H9 (cell line): ENCODE measurements at regions not wholly inside any gene's neighbourhood (a gene's known extent, or its start where the extent isn't known, plus 50 kb on each side); places are given as distances from the start of the nearest gene placed in this dataset.

Experiments
- DNase-seq: peaks from one replicate; pipeline ENCODE4 v3.0.0-alpha.2; 2017
- H2AFZ ChIP-seq: one replicate; pipeline ENCODE4 v1.6.1; 2013; ENCODE audit warnings: mild to moderate bottlenecking, low read length, control low read depth, moderate library complexity
- H2AK5ac ChIP-seq: 2 replicates; pipeline ENCODE4 v1.6.1; 2013; ENCODE audit warnings: low read length, control low read depth, mixed read lengths; ENCODE audit not compliant: insufficient read length
- H2BK120ac ChIP-seq: one replicate; pipeline ENCODE4 v1.6.1; 2013; ENCODE audit warnings: low read depth, mild to moderate bottlenecking, low read length, control low read depth, inconsistent platforms; ENCODE audit not compliant: poor library complexity, severe bottlenecking
- H2BK12ac ChIP-seq: 2 replicates; pipeline ENCODE4 v1.6.1; 2013; ENCODE audit warnings: low read length, control low read depth, mixed read lengths, low read depth; ENCODE audit not compliant: insufficient read length
- H2BK15ac ChIP-seq: 2 replicates; pipeline ENCODE4 v1.6.1; 2013; ENCODE audit warnings: low read depth, low read length, control low read depth
- H2BK20ac ChIP-seq: one replicate; pipeline ENCODE4 v1.6.1; 2013; ENCODE audit warnings: low read depth, mild to moderate bottlenecking, low read length, control low read depth, inconsistent platforms; ENCODE audit not compliant: poor library complexity, severe bottlenecking
- H2BK5ac ChIP-seq: 2 replicates; pipeline ENCODE4 v1.6.1; 2013; ENCODE audit warnings: low read length, control low read depth, mixed read lengths; ENCODE audit not compliant: insufficient read length
- H3K14ac ChIP-seq: 2 replicates; pipeline ENCODE4 v1.6.1; 2013; ENCODE audit warnings: low read length, control low read depth; ENCODE audit not compliant: insufficient read depth
- H3K18ac ChIP-seq: 2 replicates; pipeline ENCODE4 v1.6.1; 2013; ENCODE audit warnings: low read depth, mild to moderate bottlenecking, mixed read lengths, low read length, control low read depth; ENCODE audit not compliant: insufficient read length
- H3K23ac ChIP-seq: 2 replicates; pipeline ENCODE4 v1.6.1; 2013; ENCODE audit warnings: low read length, control low read depth, mixed read lengths, low read depth; ENCODE audit not compliant: insufficient read length
- H3K23me2 ChIP-seq: 2 replicates; pipeline ENCODE4 v1.6.1; 2013; ENCODE audit warnings: low read depth, mild to moderate bottlenecking, mixed read lengths, low read length, control low read depth; ENCODE audit not compliant: insufficient read length, poor library complexity, severe bottlenecking
- H3K27ac ChIP-seq: 2 replicates; pipeline ENCODE4 v1.5.1; 2013; ENCODE audit warnings: low read length, control low read depth, mixed read lengths, low read depth; ENCODE audit not compliant: insufficient read length
- H3K27me3 ChIP-seq: 2 replicates; pipeline ENCODE4 v1.6.1; 2013; ENCODE audit warnings: low read length, control low read depth, inconsistent platforms; ENCODE audit not compliant: insufficient read depth
- H3K4ac ChIP-seq: 2 replicates; pipeline ENCODE4 v1.6.1; 2013; ENCODE audit warnings: low read depth, mild to moderate bottlenecking, control low read depth, inconsistent platforms, low read length, moderate library complexity
- H3K4me1 ChIP-seq: 2 replicates; pipeline ENCODE4 v1.6.1; 2013; ENCODE audit warnings: low read length, control low read depth, inconsistent platforms; ENCODE audit not compliant: insufficient read depth
- H3K4me2 ChIP-seq: 2 replicates; pipeline ENCODE4 v1.6.1; 2013; ENCODE audit warnings: low read length, control low read depth, mixed read lengths; ENCODE audit not compliant: insufficient read length, insufficient read depth
- H3K56ac ChIP-seq: 2 replicates; pipeline ENCODE4 v1.6.1; 2013; ENCODE audit warnings: low read depth, mild to moderate bottlenecking, mixed read lengths, low read length, control low read depth; ENCODE audit not compliant: insufficient read length
- H3K79me1 ChIP-seq: 2 replicates; pipeline ENCODE4 v1.6.1; 2013; ENCODE audit warnings: low read depth, mild to moderate bottlenecking, moderate library complexity, low read length, control low read depth, inconsistent platforms; ENCODE audit not compliant: insufficient read depth, poor library complexity, severe bottlenecking
- H3K79me2 ChIP-seq: 2 replicates; pipeline ENCODE4 v1.6.1; 2013; ENCODE audit warnings: low read length, control low read depth, inconsistent platforms; ENCODE audit not compliant: insufficient read depth
- H3K9ac ChIP-seq: 2 replicates; pipeline ENCODE4 v1.6.1; 2013; ENCODE audit warnings: low read length, control low read depth, mixed read lengths; ENCODE audit not compliant: insufficient read length; ENCODE audit errors: extremely low read depth
- H3K9me3 ChIP-seq: one replicate; pipeline ENCODE4 v1.6.1; 2013; ENCODE audit warnings: low read depth, low read length, inconsistent platforms; ENCODE audit not compliant: control insufficient read depth
- H3T11ph ChIP-seq: one replicate; pipeline ENCODE4 v1.6.1; 2013; ENCODE audit warnings: mild to moderate bottlenecking, low read length, control low read depth, inconsistent platforms
- H4K20me1 ChIP-seq: one replicate; pipeline ENCODE4 v1.6.1; 2013; ENCODE audit not compliant: control insufficient read depth, insufficient read length, insufficient read depth
- H4K5ac ChIP-seq: 2 replicates; pipeline ENCODE4 v1.6.1; 2013; ENCODE audit warnings: low read depth, mild to moderate bottlenecking, mixed read lengths, low read length, control low read depth; ENCODE audit not compliant: insufficient read length
- H4K8ac ChIP-seq: replicated peaks from 2 replicates; pipeline ENCODE4 v1.6.1; 2013; ENCODE audit warnings: low read length, control low read depth, mixed read lengths, low read depth; ENCODE audit not compliant: insufficient read length
- H4K91ac ChIP-seq: 2 replicates; pipeline ENCODE4 v1.6.1; 2013; ENCODE audit warnings: low read depth, mild to moderate bottlenecking, moderate library complexity, mixed read lengths, low read length, control low read depth; ENCODE audit not compliant: insufficient read length
- H3K27ac Mint-ChIP-seq, 3 experiments: 2 replicates in 2 of 3; 3 replicates in 1 of 3; pipeline ENCODE4 v1.8.0; 2020 to 2021; ENCODE audit warnings: mixed read lengths in 3 of 3, mild to moderate bottlenecking in 1 of 3, moderate library complexity in 1 of 3
- H3K27me3 Mint-ChIP-seq: 2 replicates; pipeline ENCODE4 v1.8.0; 2021; ENCODE audit warnings: low read depth, mild to moderate bottlenecking, moderate library complexity, mixed read lengths
- H3K36me3 Mint-ChIP-seq, 3 experiments: 2 replicates in 2 of 3; 3 replicates in 1 of 3; pipeline ENCODE4 v1.8.0; 2020 to 2021; ENCODE audit warnings: low read depth in 3 of 3, mixed read lengths in 3 of 3; ENCODE audit not compliant: insufficient read depth in 1 of 3
- H3K4me1 Mint-ChIP-seq, 2 experiments: 2 replicates each; pipeline ENCODE4 v1.8.0; 2020; ENCODE audit warnings: mixed read lengths in 2 of 2
- H3K4me3 Mint-ChIP-seq, 2 experiments: 2 replicates in 1 of 2; 3 replicates in 1 of 2; pipeline ENCODE4 v1.8.0; 2020 to 2021; ENCODE audit warnings: mild to moderate bottlenecking in 2 of 2, mixed read lengths in 2 of 2, moderate library complexity in 1 of 2
- H3K9me3 Mint-ChIP-seq, 2 experiments: 2 replicates in 1 of 2; 3 replicates in 1 of 2; pipeline ENCODE4 v1.8.0; 2020; ENCODE audit warnings: mild to moderate bottlenecking in 2 of 2, mixed read lengths in 2 of 2, moderate library complexity in 1 of 2
- CTCF ChIP-seq: fragments of 200-600 bp; sonication (generic); conservative IDR thresholded peaks from 3 replicates; pipeline ENCODE4 v1.8.0; 2021; ENCODE audit warnings: antibody characterized with exemption, mild to moderate bottlenecking
- WGBS: extraction: QIAGEN DNeasy Blood & Tissue Kit; methylation state at CpG from one replicate; pipeline ENCODE4 v1.1.7; 2013; ENCODE audit warnings: missing lambda C conversion rate, low lambda C conversion rate, mixed read lengths; ENCODE audit not compliant: insufficient read length; ENCODE audit errors: extremely low coverage; 5-methylcytosine and 5-hydroxymethylcytosine counted together

DNA sequence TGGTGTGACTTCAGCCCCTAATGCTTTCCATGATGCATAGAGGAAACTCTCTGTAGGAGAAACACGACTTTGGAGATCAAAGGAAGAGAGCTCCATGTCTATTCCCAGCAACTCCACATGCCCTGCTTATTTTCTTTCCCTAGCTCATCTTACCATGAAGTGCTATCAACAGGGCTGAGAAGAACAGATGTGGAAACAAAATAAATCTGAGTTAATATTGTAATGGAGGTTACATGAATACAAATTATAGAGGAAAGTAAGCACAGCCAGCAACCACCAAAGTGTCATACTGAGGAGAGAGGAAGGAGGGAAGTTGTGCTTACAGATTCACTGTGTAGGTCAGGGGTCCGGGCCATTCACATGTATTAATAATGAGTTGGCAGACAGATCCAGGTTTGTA is 157.5 kb downstream of the RFPL4B start:
- H3K36me3 Mint-ChIP-seq, result peaks cover 0 to 13% (median 8%) of the 10 kb centered on the region in 3 experiments; a peak in 4 of 7 replicates
- Histone ChIP-seq H3K18ac (no peak overlapping the region), H4K20me1 (no peaks in the 10 kb centered on the region), H3K9me3 (no peaks in the 10 kb centered on the region), H2BK12ac (no peak overlapping the region), H3K4ac (no peak overlapping the region), H3K4me1 (no peaks in the 10 kb centered on the region; the same call in 1 of the 2 replicates), H2BK15ac (no peak overlapping the region), H3K23me2 (no peaks in the 10 kb centered on the region), H4K5ac (no peak overlapping the region), H4K8ac (no peak overlapping the region), H2AFZ (no peak overlapping the region), H2BK5ac (no peak overlapping the region), H3K56ac (no peak overlapping the region), H3K23ac (no peak overlapping the region), H3K27ac (no peak overlapping the region), H4K91ac (no peak overlapping the region), H2BK20ac (no peak overlapping the region), H2BK120ac (no peak overlapping the region), H3K27me3 (no peaks in the 10 kb centered on the region), H3K79me2 (no peaks in the 10 kb centered on the region), H3K4me2 (no peak overlapping the region), H3K9ac (no peak overlapping the region), H3T11ph (no peak overlapping the region), H2AK5ac (no peak overlapping the region), H3K14ac (no peak overlapping the region), H3K79me1 (no peaks in the 10 kb centered on the region)
- no peaks in the 10 kb centered on the region for H3K27me3 Mint-ChIP-seq
- H3K4me1 Mint-ChIP-seq, result peaks cover 26 to 35% of the 10 kb centered on the region in 2 experiments
- H3K4me3 Mint-ChIP-seq, result no peak overlapping the region
- H3K9me3 Mint-ChIP-seq, result peaks cover 8 to 10% of the 10 kb centered on the region in 2 experiments
- TF ChIP-seq CTCF, result no peak
- DNase-seq, result no peak
- no CpG with 5 or more reads among the region's 2 CpGs for WGBS
- H3K27ac Mint-ChIP-seq, result peak overlapping the region in 1 of 3 experiments; percentile 59; a peak in 1 of 7 replicates
